ENCODE measurements at regions not wholly inside any gene's neighbourhood (a gene's known extent, or its start where the extent isn't known, plus 50 kb on each side); places are given as distances from the start of the nearest gene placed in this dataset.

GRCh38 chr20:12729326-12729725 is 279.4 kb upstream of the SPTLC3 start:
- H4K20me1 ChIP-seq (ENCODE audit: control insufficient read depth, insufficient read depth, insufficient read length), result no peaks in the 10 kb centered on the region
- H2BK120ac ChIP-seq (ENCODE audit: low read depth, low read length, poor library complexity, severe bottlenecking), result no peak overlapping the region
- no peak overlapping the region for H2BK5ac ChIP-seq (ENCODE audit: insufficient read length, low read length)
- no peak overlapping the region for H2AFZ ChIP-seq (ENCODE audit: low read length)
- H2AK5ac ChIP-seq (ENCODE audit: insufficient read length, low read length), result no peak overlapping the region
- H3K9me3 ChIP-seq (ENCODE audit: control insufficient read depth, low read depth, low read length), result no peaks in the 10 kb centered on the region
- H3K18ac ChIP-seq (ENCODE audit: insufficient read length, low read depth, low read length), result no peak overlapping the region
- H3K27me3 Mint-ChIP-seq (ENCODE audit: low read depth), result no peaks in the 10 kb centered on the region
- no peak overlapping the region for H3K56ac ChIP-seq (ENCODE audit: insufficient read length, low read depth, low read length)
- no peak overlapping the region for H2BK12ac ChIP-seq (ENCODE audit: insufficient read length, low read depth, low read length)
- no peak overlapping the region for H3K27ac Mint-ChIP-seq
- no peak overlapping the region for H4K91ac ChIP-seq (ENCODE audit: insufficient read length, low read depth, low read length)
- H3K4me1 Mint-ChIP-seq, result peaks cover 0 to 9% of the 10 kb centered on the region in 2 experiments; a peak in 2 of 4 replicates
- H3K4ac ChIP-seq (ENCODE audit: low read depth, low read length), result no peak overlapping the region
- peaks cover 2% of the 10 kb centered on the region; the same call in 1 of the 2 replicates for H3K4me1 ChIP-seq (ENCODE audit: insufficient read depth, low read length)
- no peak overlapping the region for H3K9ac ChIP-seq (ENCODE audit: extremely low read depth, insufficient read length, low read length)
- no peak overlapping the region for H4K5ac ChIP-seq (ENCODE audit: insufficient read length, low read depth, low read length)
- no peak overlapping the region for H3K23ac ChIP-seq (ENCODE audit: insufficient read length, low read depth, low read length)
- H3K9me3 Mint-ChIP-seq, result no peaks in the 10 kb centered on the region; a peak in 1 of 5 replicates
- no peak for TF ChIP-seq CTCF (conservative IDR thresholded peaks at IDR 0.05)
- H3T11ph ChIP-seq (ENCODE audit: low read length), result no peak overlapping the region
- H3K27ac ChIP-seq (ENCODE audit: insufficient read length, low read depth, low read length), result no peak overlapping the region
- no peaks in the 10 kb centered on the region for H3K36me3 Mint-ChIP-seq (ENCODE audit: insufficient read depth in 1 of 3, low read depth in 3 of 3)
- H4K8ac ChIP-seq (replicated peaks; ENCODE audit: insufficient read length, low read depth, low read length), result no peak overlapping the region
- no peak overlapping the region for H3K14ac ChIP-seq (ENCODE audit: insufficient read depth, low read length)
- no peaks in the 10 kb centered on the region for H3K79me2 ChIP-seq (ENCODE audit: insufficient read depth, low read length)
- no peak overlapping the region for H3K4me3 Mint-ChIP-seq
- no peak for DNase-seq
- H3K27me3 ChIP-seq (ENCODE audit: insufficient read depth, low read length), result no peaks in the 10 kb centered on the region
- no peak overlapping the region for H2BK15ac ChIP-seq (ENCODE audit: low read depth, low read length)
- H2BK20ac ChIP-seq (ENCODE audit: low read depth, low read length, poor library complexity, severe bottlenecking), result no peak overlapping the region
- H3K4me2 ChIP-seq (ENCODE audit: insufficient read depth, insufficient read length, low read length), result no peak overlapping the region
- H3K23me2 ChIP-seq (ENCODE audit: insufficient read length, low read depth, low read length, poor library complexity, severe bottlenecking), result no peaks in the 10 kb centered on the region
- H3K79me1 ChIP-seq (ENCODE audit: insufficient read depth, low read depth, low read length, poor library complexity, severe bottlenecking), result no peaks in the 10 kb centered on the region
